Mesothelial cell of epicardium (in vitro differentiated cells): ENCODE measurements at regions not wholly inside any gene's neighbourhood (a gene's known extent, or its start where the extent isn't known, plus 50 kb on each side); places are given as distances from the start of the nearest gene placed in this dataset.

Source experiments
- DNase-seq, 2 experiments: peaks; one replicate each; pipeline ENCODE4 v3.0.0; 2021; ENCODE audit warnings: low spot score in 2 of 2; ENCODE audit not compliant: unreplicated experiment in 2 of 2
- H3K27ac Mint-ChIP-seq: 2 replicates; pipeline ENCODE4 v1.8.0; 2021; ENCODE audit warnings: mixed read lengths
- H3K27me3 Mint-ChIP-seq: 2 replicates; pipeline ENCODE4 v1.8.0; 2021; ENCODE audit warnings: low read depth, mixed read lengths
- H3K36me3 Mint-ChIP-seq: 2 replicates; pipeline ENCODE4 v1.8.0; 2021; ENCODE audit warnings: mixed read lengths
- H3K4me1 Mint-ChIP-seq: 2 replicates; pipeline ENCODE4 v1.8.0; 2021; ENCODE audit warnings: mixed read lengths
- H3K4me3 Mint-ChIP-seq: 2 replicates; pipeline ENCODE4 v1.8.0; 2021; ENCODE audit warnings: mild to moderate bottlenecking, moderate library complexity, mixed read lengths
- H3K9me3 Mint-ChIP-seq: 2 replicates; pipeline ENCODE4 v1.8.0; 2021; ENCODE audit warnings: mixed read lengths
- TF ChIP-seq, protein P1 (sequence below): fragments of 200-600 bp; sonication (generic); IDR thresholded peaks from one replicate; pipeline ENCODE4 v1.5.0; 2021; ENCODE audit warnings: antibody characterized with exemption; ENCODE audit not compliant: unreplicated experiment

DNA sequence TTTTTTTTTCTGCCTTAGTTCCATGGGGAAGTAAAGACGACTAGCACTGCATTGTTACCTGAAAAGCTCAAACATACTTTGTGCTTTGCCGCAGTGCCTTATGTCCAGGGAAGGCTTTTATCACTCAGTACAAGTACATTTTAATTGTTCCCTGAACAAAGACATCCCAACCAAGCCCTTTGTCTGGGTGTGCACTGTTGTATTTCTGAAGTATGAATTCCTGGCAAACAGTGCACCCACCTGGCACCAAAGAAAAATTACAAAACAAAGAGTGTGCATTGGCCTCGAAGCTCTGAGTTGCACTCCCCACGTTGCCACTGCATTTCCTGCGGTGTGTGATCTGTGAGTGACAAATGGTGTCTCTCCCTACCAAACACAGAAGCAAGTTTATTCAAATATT lies 858.5 kb upstream of the PIK3C3 start:
- no peak for DNase-seq
- Mint-ChIP-seq H3K36me3 (no peaks in the 10 kb centered on the region), H3K27me3 (no peaks in the 10 kb centered on the region), H3K9me3 (no peaks in the 10 kb centered on the region), H3K4me1 (peaks cover 3% of the 10 kb centered on the region), H3K27ac (no peak overlapping the region), H3K4me3 (no peak overlapping the region)
- TF ChIP-seq, protein P1, sequence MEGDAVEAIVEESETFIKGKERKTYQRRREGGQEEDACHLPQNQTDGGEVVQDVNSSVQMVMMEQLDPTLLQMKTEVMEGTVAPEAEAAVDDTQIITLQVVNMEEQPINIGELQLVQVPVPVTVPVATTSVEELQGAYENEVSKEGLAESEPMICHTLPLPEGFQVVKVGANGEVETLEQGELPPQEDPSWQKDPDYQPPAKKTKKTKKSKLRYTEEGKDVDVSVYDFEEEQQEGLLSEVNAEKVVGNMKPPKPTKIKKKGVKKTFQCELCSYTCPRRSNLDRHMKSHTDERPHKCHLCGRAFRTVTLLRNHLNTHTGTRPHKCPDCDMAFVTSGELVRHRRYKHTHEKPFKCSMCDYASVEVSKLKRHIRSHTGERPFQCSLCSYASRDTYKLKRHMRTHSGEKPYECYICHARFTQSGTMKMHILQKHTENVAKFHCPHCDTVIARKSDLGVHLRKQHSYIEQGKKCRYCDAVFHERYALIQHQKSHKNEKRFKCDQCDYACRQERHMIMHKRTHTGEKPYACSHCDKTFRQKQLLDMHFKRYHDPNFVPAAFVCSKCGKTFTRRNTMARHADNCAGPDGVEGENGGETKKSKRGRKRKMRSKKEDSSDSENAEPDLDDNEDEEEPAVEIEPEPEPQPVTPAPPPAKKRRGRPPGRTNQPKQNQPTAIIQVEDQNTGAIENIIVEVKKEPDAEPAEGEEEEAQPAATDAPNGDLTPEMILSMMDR, result no peak

DNA sequence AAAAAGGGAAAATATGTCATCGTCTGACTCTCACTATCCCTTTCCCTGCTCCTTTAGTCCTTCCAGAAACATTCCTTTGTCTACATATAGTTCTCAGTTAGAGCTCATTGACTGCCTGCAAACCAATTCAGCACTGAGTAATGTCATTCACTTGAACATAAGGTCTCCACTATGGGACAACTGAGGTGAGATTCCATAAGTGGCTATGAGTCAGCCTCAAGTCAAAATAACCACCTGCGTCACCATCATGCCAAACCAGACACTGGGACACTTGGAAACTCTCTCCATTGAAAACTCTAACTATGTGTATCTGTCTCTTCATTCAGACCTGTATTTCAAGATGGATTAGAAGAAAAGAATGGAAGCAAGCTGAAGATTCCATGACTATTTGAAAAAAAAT lies 878.0 kb upstream of the PIK3C3 start:
- Mint-ChIP-seq H3K4me1 (peaks cover 36% of the 10 kb centered on the region), H3K36me3 (no peaks in the 10 kb centered on the region), H3K4me3 (no peak overlapping the region), H3K27me3 (no peaks in the 10 kb centered on the region), H3K27ac (peak overlapping the region; percentile 4), H3K9me3 (peaks cover 11% of the 10 kb centered on the region)
- no peak for DNase-seq
- TF ChIP-seq, protein P1, result no peak

DNA sequence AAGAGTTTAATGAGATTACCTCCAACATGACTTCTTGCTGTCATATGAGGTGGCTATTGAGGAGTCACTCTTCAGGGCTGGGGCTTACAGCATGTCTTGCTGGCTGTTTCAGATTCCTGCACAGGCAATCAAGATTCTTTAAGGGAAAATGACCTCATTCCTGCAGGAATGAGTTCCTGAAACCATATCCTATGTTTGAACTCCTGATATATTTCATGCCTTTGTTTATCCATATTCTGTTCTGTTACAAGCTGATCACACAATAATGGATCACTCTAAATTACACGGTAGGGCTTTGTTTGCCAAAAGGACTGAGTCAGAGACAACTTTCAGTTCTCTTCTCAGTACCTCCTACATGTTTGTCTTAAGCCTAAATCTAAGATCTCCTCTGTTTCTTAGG lies 879.8 kb upstream of the PIK3C3 start:
- no peaks in the 10 kb centered on the region for H3K27me3 Mint-ChIP-seq
- TF ChIP-seq, protein P1, result no peak
- H3K9me3 Mint-ChIP-seq, result peaks cover 4% of the 10 kb centered on the region
- H3K4me1 Mint-ChIP-seq, result peaks cover 48% of the 10 kb centered on the region
- no peak overlapping the region for H3K4me3 Mint-ChIP-seq
- no peak for DNase-seq
- H3K36me3 Mint-ChIP-seq, result no peaks in the 10 kb centered on the region
- peak overlapping the region; percentile 52 for H3K27ac Mint-ChIP-seq

DNA sequence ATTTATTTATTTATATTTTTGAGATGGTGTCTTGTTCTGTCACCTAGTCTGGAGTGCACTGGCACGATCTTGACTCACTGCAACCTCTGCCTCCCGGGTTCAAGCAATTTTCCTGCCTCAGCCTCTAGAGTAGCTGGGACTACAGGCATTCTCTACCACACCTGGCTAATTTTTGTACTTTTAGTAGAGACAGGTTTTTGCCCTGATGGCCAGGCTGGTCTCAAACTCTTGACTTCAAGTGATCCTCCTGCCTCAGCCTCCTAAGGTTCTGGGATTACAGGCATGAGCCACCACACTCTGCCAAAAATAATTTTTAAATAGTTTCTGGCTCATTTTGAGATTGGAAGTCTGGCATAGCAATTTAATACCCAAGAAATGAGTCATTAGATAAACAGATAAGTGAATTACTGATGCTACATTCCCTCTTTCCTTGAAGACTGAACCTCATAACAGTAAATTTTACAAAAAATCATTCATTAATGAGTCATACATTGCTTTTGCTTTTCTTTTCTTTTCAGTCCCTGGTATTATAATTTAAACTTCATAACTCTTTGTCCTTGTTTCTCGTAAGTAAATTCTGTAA lies 881.6 kb upstream of the PIK3C3 start:
- TF ChIP-seq, protein P1, result no peak
- no peaks in the 10 kb centered on the region for H3K9me3 Mint-ChIP-seq
- H3K27ac Mint-ChIP-seq, result no peak overlapping the region
- no peak overlapping the region for H3K4me3 Mint-ChIP-seq
- H3K4me1 Mint-ChIP-seq, result peaks cover 46% of the 10 kb centered on the region
- no peak for DNase-seq
- no peaks in the 10 kb centered on the region for H3K36me3 Mint-ChIP-seq
- H3K27me3 Mint-ChIP-seq, result no peaks in the 10 kb centered on the region

DNA sequence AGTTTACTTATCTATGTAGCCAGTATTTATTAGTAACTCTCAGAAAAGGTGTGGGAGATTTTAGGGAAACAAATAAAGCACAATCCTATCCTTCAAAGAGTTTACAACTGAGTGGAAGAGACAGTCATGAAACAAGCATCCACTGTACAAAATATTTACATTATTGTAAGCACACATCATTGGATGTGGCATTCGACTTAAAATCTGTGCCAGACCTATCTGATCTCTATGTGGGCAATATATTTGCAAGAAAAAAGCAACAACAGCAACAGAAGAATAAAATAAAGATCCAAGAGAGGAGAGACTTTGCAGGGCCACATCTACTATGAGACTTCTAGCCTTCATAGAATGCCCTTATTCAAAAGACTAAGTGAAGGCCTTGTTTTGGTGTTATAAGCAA lies 882.1 kb upstream of the PIK3C3 start:
- DNase-seq, result no peak
- H3K4me1 Mint-ChIP-seq, result peaks cover 41% of the 10 kb centered on the region
- no peaks in the 10 kb centered on the region for H3K27me3 Mint-ChIP-seq
- H3K36me3 Mint-ChIP-seq, result no peaks in the 10 kb centered on the region
- TF ChIP-seq, protein P1, result no peak
- H3K4me3 Mint-ChIP-seq, result no peak overlapping the region
- no peaks in the 10 kb centered on the region for H3K9me3 Mint-ChIP-seq
- no peak overlapping the region for H3K27ac Mint-ChIP-seq

DNA sequence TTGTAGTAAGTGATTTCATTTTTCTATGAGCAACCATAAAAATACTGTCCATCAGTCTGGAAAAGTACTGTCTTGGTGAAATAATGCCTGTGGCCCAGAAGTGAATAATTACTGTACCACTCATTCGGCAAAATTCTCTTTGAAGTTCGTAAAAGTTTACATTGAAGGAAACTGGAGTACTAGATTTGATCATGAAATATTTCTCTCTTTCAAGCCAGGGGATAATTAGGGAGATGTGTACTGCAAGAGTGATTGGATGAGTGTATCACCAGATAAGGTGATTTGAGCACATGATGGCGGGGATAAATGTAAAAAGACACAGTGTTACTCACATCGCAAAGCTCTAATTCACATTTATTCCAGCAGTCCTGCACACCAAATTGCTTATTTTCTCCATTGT lies 883.2 kb upstream of the PIK3C3 start:
- no peak for DNase-seq
- TF ChIP-seq, protein P1, result no peak
- H3K9me3 Mint-ChIP-seq, result no peaks in the 10 kb centered on the region

More for the DNA sequence above, 883.2 kb upstream of the PIK3C3 start:
- Mint-ChIP-seq H3K4me1 (peaks cover 32% of the 10 kb centered on the region), H3K36me3 (no peaks in the 10 kb centered on the region), H3K27me3 (no peaks in the 10 kb centered on the region), H3K27ac (peak overlapping the region; percentile 75), H3K4me3 (no peak overlapping the region)
